H1 (cell line): ENCODE measurements at regions not wholly inside any gene's neighbourhood (a gene's known extent, or its start where the extent isn't known, plus 50 kb on each side); places are given as distances from the start of the nearest gene placed in this dataset.
A peak's percentile ranks its signal among the peaks of the same experiment; 100 is the strongest.

Experiments used
- CTCF ChIA-PET: fragments of 300-600 bp; sonication (Branson Sonifier 250); formaldehyde crosslinking; loops from one replicate; lab custom pipeline; 2021; ENCODE audit not compliant: partially characterized antibody; lab: Charles Lee
- POLR2A ChIA-PET: fragments of 300-600 bp; sonication (Branson Sonifier 250); formaldehyde crosslinking; loops from one replicate; lab custom pipeline; 2021; ENCODE audit warnings: inconsistent platforms; ENCODE audit not compliant: partially characterized antibody; lab: Charles Lee
- DNase-seq, 2 experiments: peaks; one replicate each; pipeline versions ENCODE4 v3.0.0 to v3.0.0-alpha.2; 2010 to 2022; ENCODE audit warnings: low spot score in 2 of 2, low read depth in 1 of 2, mixed read lengths in 1 of 2
- FAIRE-seq: peaks from 2 replicates; lab custom pipeline; 2011; peaks lifted over from hg19 to GRCh38; lab: Jason Lieb, UNC
- H2AFZ ChIP-seq: 2 replicates; pipeline ENCODE4 v1.8.1; 2012; ENCODE audit warnings: low read length, inconsistent platforms
- H2AK5ac ChIP-seq: 2 replicates; pipeline ENCODE4 v1.6.1; 2013; ENCODE audit warnings: low read depth, low read length
- H2BK120ac ChIP-seq: replicated peaks from 2 replicates; pipeline ENCODE3; 2013; ENCODE audit warnings: low read depth, low read length, inconsistent platforms
- H2BK12ac ChIP-seq: 2 replicates; pipeline ENCODE4 v1.6.1; 2013; ENCODE audit warnings: low read depth, low read length
- H2BK15ac ChIP-seq: 2 replicates; pipeline ENCODE4 v1.6.1; 2013; ENCODE audit warnings: low read length
- H2BK20ac ChIP-seq: 2 replicates; pipeline ENCODE4 v1.6.1; 2013; ENCODE audit warnings: low read length
- H2BK5ac ChIP-seq: 2 replicates; pipeline ENCODE4 v1.6.1; 2013; ENCODE audit warnings: low read depth, low read length
- H3K14ac ChIP-seq: 2 replicates; pipeline ENCODE4 v1.6.1; 2013; ENCODE audit warnings: inconsistent platforms; ENCODE audit not compliant: insufficient read length
- H3K18ac ChIP-seq: 2 replicates; pipeline ENCODE4 v1.6.1; 2013; ENCODE audit warnings: low read length; ENCODE audit errors: extremely low read depth
- H3K23ac ChIP-seq: 2 replicates; pipeline ENCODE4 v1.6.1; 2013; ENCODE audit warnings: inconsistent platforms; ENCODE audit not compliant: insufficient read length
- H3K23me2 ChIP-seq: 2 replicates; pipeline ENCODE4 v1.6.1; 2013; ENCODE audit warnings: low read depth, low read length
- H3K27ac ChIP-seq: 2 replicates; pipeline ENCODE4 v1.6.1; 2011; ENCODE audit warnings: low read depth, low read length, inconsistent platforms
- H3K27me3 ChIP-seq, 4 experiments: replicated peaks in 1 of 4; 1 replicate in 1 of 4; 2 replicates in 3 of 4; pipeline versions ENCODE4 v1.6.1 to v1.8.1; 2011 to 2013; ENCODE audit warnings: low read length in 3 of 4, mild to moderate bottlenecking in 3 of 4, inconsistent platforms in 2 of 4, mixed read lengths in 2 of 4, moderate library complexity in 1 of 4; ENCODE audit not compliant: control insufficient read depth in 3 of 4, insufficient read depth in 3 of 4; ENCODE audit errors: extremely low read depth in 1 of 4
- H3K36me3 ChIP-seq, 4 experiments: 2 replicates each; pipeline versions ENCODE4 v1.6.1 to v1.8.1; 2011 to 2013; ENCODE audit warnings: mild to moderate bottlenecking in 4 of 4, low read length in 3 of 4, moderate library complexity in 2 of 4, control low read depth in 1 of 4, inconsistent platforms in 1 of 4; ENCODE audit not compliant: insufficient read depth in 4 of 4, control insufficient read depth in 2 of 4
- H3K4ac ChIP-seq: replicated peaks from 2 replicates; pipeline ENCODE3; 2013; ENCODE audit warnings: low read length, low read depth, mixed read lengths, inconsistent platforms; ENCODE audit not compliant: insufficient read length
- H3K4me1 ChIP-seq, 4 experiments: replicated peaks in 1 of 4; 1 replicate in 1 of 4; 2 replicates in 3 of 4; pipeline versions ENCODE4 v1.6.1 to v1.8.1; 2011 to 2013; ENCODE audit warnings: low read length in 3 of 4, inconsistent platforms in 2 of 4, mixed read lengths in 1 of 4; ENCODE audit not compliant: insufficient read depth in 4 of 4, control insufficient read depth in 3 of 4
- H3K4me2 ChIP-seq, 2 experiments: 2 replicates each; pipeline versions ENCODE4 v1.6.1 to v1.8.1; 2011 to 2013; ENCODE audit warnings: low read depth in 2 of 2, low read length in 2 of 2, control low read depth in 1 of 2, inconsistent platforms in 1 of 2, mild to moderate bottlenecking in 1 of 2; ENCODE audit not compliant: insufficient read depth in 1 of 2
- H3K4me3 ChIP-seq, 4 experiments: fragments of 200-600, 300-600 bp in 1 of 4; sonication (generic), shearing (Covaris generic), sonication (Bioruptor Twin) in 1 of 4; 2 replicates each; pipeline versions ENCODE4 v1.5.1 to v1.8.1; 2011 to 2016; ENCODE audit warnings: low read length in 4 of 4, low read depth in 3 of 4, control low read depth in 2 of 4, inconsistent platforms in 2 of 4, mild to moderate bottlenecking in 2 of 4, mixed read lengths in 1 of 4, moderate library complexity in 1 of 4; ENCODE audit not compliant: insufficient read depth in 2 of 4; ENCODE audit errors: extremely low read depth in 1 of 4
- H3K56ac ChIP-seq: replicated peaks from 2 replicates; pipeline ENCODE3; 2013; ENCODE audit warnings: low read depth, mild to moderate bottlenecking, mixed read lengths, low read length, inconsistent platforms; ENCODE audit not compliant: insufficient read length
- H3K79me1 ChIP-seq: 2 replicates; pipeline ENCODE4 v1.6.1; 2013; ENCODE audit warnings: low read depth, low read length, control low read depth
- H3K79me2 ChIP-seq, 2 experiments: 2 replicates each; pipeline versions ENCODE4 v1.6.1 to v1.8.1; 2012 to 2013; ENCODE audit warnings: low read length in 2 of 2, mild to moderate bottlenecking in 2 of 2, inconsistent platforms in 1 of 2; ENCODE audit not compliant: insufficient read depth in 2 of 2, control insufficient read depth in 1 of 2
- H3K9ac ChIP-seq, 4 experiments: replicated peaks in 1 of 4; 1 replicate in 1 of 4; 2 replicates in 3 of 4; pipeline versions ENCODE4 v1.6.1 to v1.8.1; 2011 to 2013; ENCODE audit warnings: low read depth in 3 of 4, low read length in 3 of 4, control low read depth in 2 of 4, mild to moderate bottlenecking in 2 of 4, moderate library complexity in 2 of 4, inconsistent platforms in 1 of 4; ENCODE audit errors: extremely low read depth in 1 of 4
- H3K9me3 ChIP-seq, 2 experiments: 2 replicates each; pipeline versions ENCODE4 v1.6.1 to v1.8.1; 2012 to 2013; ENCODE audit warnings: mild to moderate bottlenecking in 2 of 2, moderate library complexity in 2 of 2, control low read depth in 1 of 2, inconsistent platforms in 1 of 2, low read depth in 1 of 2, low read length in 1 of 2, mixed read lengths in 1 of 2; ENCODE audit not compliant: insufficient read depth in 2 of 2
- H4K20me1 ChIP-seq, 2 experiments: replicated peaks in 1 of 2; 2 replicates each; pipeline versions ENCODE3 to v1.8.1; 2011 to 2013; ENCODE audit warnings: inconsistent platforms in 2 of 2, low read length in 2 of 2, mild to moderate bottlenecking in 1 of 2; ENCODE audit not compliant: insufficient read depth in 2 of 2, control insufficient read depth in 1 of 2
- H4K5ac ChIP-seq: 2 replicates; pipeline ENCODE4 v1.6.1; 2013; ENCODE audit warnings: low read length, low read depth, mixed read lengths, inconsistent platforms; ENCODE audit not compliant: insufficient read length
- H4K8ac ChIP-seq: 2 replicates; pipeline ENCODE4 v1.8.0; 2013; ENCODE audit warnings: mild to moderate bottlenecking, moderate library complexity, low read length, inconsistent platforms; ENCODE audit not compliant: insufficient read depth; ENCODE audit errors: extremely low read depth
- H4K91ac ChIP-seq: replicated peaks from 2 replicates; pipeline ENCODE3; 2013; ENCODE audit warnings: low read length, mixed read lengths, inconsistent platforms; ENCODE audit not compliant: insufficient read length
- BACH1 ChIP-seq: IDR thresholded peaks from 2 replicates; pipeline ENCODE4 v1.6.1; 2012; ENCODE audit warnings: low read length, improper control_type of control experiment
- EZH2 ChIP-seq: fragments of 200-600 bp; sonication (generic); IDR thresholded peaks from 2 replicates; pipeline ENCODE4 v1.7.1; 2012; ENCODE audit warnings: low read depth, mild to moderate bottlenecking, moderate library complexity, low read length, inconsistent platforms; ENCODE audit not compliant: severe bottlenecking
- GTF2F1 ChIP-seq: IDR thresholded peaks from 2 replicates; pipeline ENCODE4 v1.6.1; 2012; ENCODE audit warnings: low read depth, low read length, improper control_type of control experiment, borderline replicate concordance
- RAD21 ChIP-seq, 2 experiments: IDR thresholded peaks in 1 of 2; conservative IDR thresholded peaks in 1 of 2; 2 replicates each; pipeline ENCODE4 v1.6.1; 2011; ENCODE audit warnings: low read depth in 2 of 2, low read length in 2 of 2, improper control_type of control experiment in 1 of 2, inconsistent platforms in 1 of 2, mild to moderate bottlenecking in 1 of 2, moderate library complexity in 1 of 2
- RXRA ChIP-seq: IDR thresholded peaks from 2 replicates; pipeline ENCODE4 v1.6.1; 2011; ENCODE audit warnings: low read depth, mild to moderate bottlenecking, low read length, moderate library complexity; ENCODE audit not compliant: insufficient read depth
- WGBS, 2 experiments: shearing (Covaris generic) in 1 of 2; methylation state at CpG; one replicate each; pipeline versions ENCODE4 v1.1.6 to v1.1.7; 2013 to 2015; ENCODE audit warnings: low lambda C conversion rate in 2 of 2, mixed read lengths in 2 of 2, inconsistent platforms in 1 of 2, low coverage in 1 of 2, missing lambda C conversion rate in 1 of 2; ENCODE audit not compliant: insufficient replicate concordance in 2 of 2, insufficient coverage in 1 of 2, insufficient read length in 1 of 2; ENCODE audit errors: extremely low coverage in 1 of 2, missing lambda C conversion rate in 1 of 2; 5-methylcytosine and 5-hydroxymethylcytosine counted together
- TF ChIP-seq, protein P1 (sequence below), 3 experiments: IDR thresholded peaks; 1 replicate in 2 of 3; 2 replicates in 1 of 3; pipeline versions ENCODE4 v1.5.1 to v1.6.1; 2011; ENCODE audit warnings: low read length in 3 of 3, mild to moderate bottlenecking in 3 of 3, inconsistent platforms in 2 of 3, low read depth in 1 of 3, moderate library complexity in 1 of 3; ENCODE audit not compliant: insufficient read depth in 1 of 3; ENCODE audit errors: control extremely low read depth in 1 of 3

DNA sequence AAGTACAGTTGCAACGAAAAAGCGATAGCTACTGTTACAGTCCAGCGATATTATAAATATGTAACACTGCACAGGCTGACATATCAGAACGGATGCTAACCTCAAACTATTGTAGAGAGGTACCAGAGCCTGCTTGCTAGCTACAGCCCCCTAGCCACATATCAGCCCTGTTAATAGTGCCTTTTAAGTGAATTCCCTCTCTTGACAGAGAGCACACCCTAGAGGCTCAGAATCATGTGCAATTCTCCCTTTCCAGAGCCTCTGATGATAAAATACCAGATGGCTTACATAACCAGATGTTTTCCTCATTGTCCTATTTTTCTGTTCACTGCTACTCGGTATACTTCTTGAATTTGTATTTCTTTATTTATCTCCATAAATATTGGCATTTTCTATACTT, 960.7 kb upstream of the CELF2 start:
- H4K5ac ChIP-seq: no peak overlapping the region
- H3K4ac ChIP-seq: no peak overlapping the region
- H3K14ac ChIP-seq: no peak overlapping the region
- no peaks in the 10 kb centered on the region for H3K79me2 ChIP-seq
- no peak overlapping the region for H4K8ac ChIP-seq
- no peak overlapping the region for H3K27ac ChIP-seq
- H2BK5ac ChIP-seq: no peak overlapping the region
- no peaks in the 10 kb centered on the region for H3K23me2 ChIP-seq
- WGBS, 2 experiments: 83% methylated on average over 5 of the region's 5 CpGs; no CpG with 5 or more reads in 1 of the 2 experiments
- no peak overlapping the region for H2BK15ac ChIP-seq
- no peak overlapping the region for H2BK120ac ChIP-seq
- no peaks in the 10 kb centered on the region for H3K36me3 ChIP-seq
- no peak overlapping the region for H3K4me2 ChIP-seq
- no peak overlapping the region for H3K4me3 ChIP-seq
- FAIRE-seq (no peak), DNase-seq (no peak)
- H3K18ac ChIP-seq: no peak overlapping the region
- ChIA-PET CTCF (interaction anchor here (0.6 to 1.7 kb wide), 6 partner anchors 56 to 715 kb away, joined by 3 to 6 read pairs (median 3); no protein-coding TSS in a partner anchor), POLR2A (no interaction called here)
- no peak overlapping the region for H2AK5ac ChIP-seq
- H3K9me3 ChIP-seq: no peaks in the 10 kb centered on the region
- no peak overlapping the region for H2AFZ ChIP-seq
- no peak overlapping the region for H3K56ac ChIP-seq
- no peak overlapping the region for H2BK12ac ChIP-seq
- H3K27me3 ChIP-seq: no peaks in the 10 kb centered on the region
- H3K23ac ChIP-seq: no peak overlapping the region
- no peaks in the 10 kb centered on the region for H3K79me1 ChIP-seq
- H3K4me1 ChIP-seq: no peaks in the 10 kb centered on the region
- H3K9ac ChIP-seq: no peak overlapping the region
- H2BK20ac ChIP-seq: no peak overlapping the region
- no peak overlapping the region for H4K91ac ChIP-seq
- TF ChIP-seq RXRA (no peak), BACH1 (no peak), EZH2 (no peak), RAD21 (IDR thresholded peaks at IDR 0.05 in 1 of 2, conservative IDR thresholded peaks at IDR 0.05 in 1 of 2; ENCODE audit: low read depth in 2 of 2, low read length in 2 of 2) (peak; percentile 62 to 75), GTF2F1 (no peak)
- TF ChIP-seq, protein P1, sequence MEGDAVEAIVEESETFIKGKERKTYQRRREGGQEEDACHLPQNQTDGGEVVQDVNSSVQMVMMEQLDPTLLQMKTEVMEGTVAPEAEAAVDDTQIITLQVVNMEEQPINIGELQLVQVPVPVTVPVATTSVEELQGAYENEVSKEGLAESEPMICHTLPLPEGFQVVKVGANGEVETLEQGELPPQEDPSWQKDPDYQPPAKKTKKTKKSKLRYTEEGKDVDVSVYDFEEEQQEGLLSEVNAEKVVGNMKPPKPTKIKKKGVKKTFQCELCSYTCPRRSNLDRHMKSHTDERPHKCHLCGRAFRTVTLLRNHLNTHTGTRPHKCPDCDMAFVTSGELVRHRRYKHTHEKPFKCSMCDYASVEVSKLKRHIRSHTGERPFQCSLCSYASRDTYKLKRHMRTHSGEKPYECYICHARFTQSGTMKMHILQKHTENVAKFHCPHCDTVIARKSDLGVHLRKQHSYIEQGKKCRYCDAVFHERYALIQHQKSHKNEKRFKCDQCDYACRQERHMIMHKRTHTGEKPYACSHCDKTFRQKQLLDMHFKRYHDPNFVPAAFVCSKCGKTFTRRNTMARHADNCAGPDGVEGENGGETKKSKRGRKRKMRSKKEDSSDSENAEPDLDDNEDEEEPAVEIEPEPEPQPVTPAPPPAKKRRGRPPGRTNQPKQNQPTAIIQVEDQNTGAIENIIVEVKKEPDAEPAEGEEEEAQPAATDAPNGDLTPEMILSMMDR (IDR thresholded peaks at IDR 0.05; ENCODE audit: control extremely low read depth in 1 of 3, insufficient read depth in 1 of 3, low read depth in 1 of 3, low read length in 3 of 3): peak in 2 of 3 experiments; percentile 38 to 42; a peak in 2 of 4 replicates
- TF ChIP-seq, all 59 proteins: peak for 2
- H4K20me1 ChIP-seq: no peaks in the 10 kb centered on the region
